Smooth muscle cell (in vitro differentiated cells): ENCODE measurements at regions not wholly inside any gene's neighbourhood (a gene's known extent, or its start where the extent isn't known, plus 50 kb on each side); places are given as distances from the start of the nearest gene placed in this dataset.

Source experiments
- DNase-seq: peaks from one replicate; lab custom pipeline; 2025; ENCODE audit not compliant: unreplicated experiment; lab: John Stamatoyannopoulos, UW
- H2AFZ ChIP-seq: fragments of 200-600 bp; sonication (generic); 2 replicates; pipeline ENCODE4 v1.6.0; 2016; ENCODE audit warnings: antibody characterized with exemption, low read depth, mild to moderate bottlenecking
- H3F3A ChIP-seq: fragments of 200-600 bp; sonication (generic); 2 replicates; pipeline ENCODE4 v1.6.0; 2017; ENCODE audit warnings: antibody characterized with exemption, low read depth
- H3K27ac ChIP-seq: fragments of 200-600 bp; sonication (generic); 2 replicates; pipeline ENCODE4 v1.5.1; 2016; ENCODE audit warnings: low read depth, mild to moderate bottlenecking
- H3K27me3 ChIP-seq: fragments of 200-600 bp; sonication (generic); 2 replicates; pipeline ENCODE4 v1.6.1; 2016; ENCODE audit warnings: low read depth, mild to moderate bottlenecking
- H3K36me3 ChIP-seq: fragments of 200-600 bp; sonication (generic); 2 replicates; pipeline ENCODE4 v1.5.1; 2016; ENCODE audit warnings: low read depth
- H3K4me1 ChIP-seq: fragments of 200-600 bp; sonication (generic); 2 replicates; pipeline ENCODE4 v1.5.1; 2016; ENCODE audit warnings: low read depth
- H3K4me2 ChIP-seq: fragments of 200-600 bp; sonication (generic); 2 replicates; pipeline ENCODE4 v1.6.0; 2016; ENCODE audit warnings: mild to moderate bottlenecking
- H3K4me3 ChIP-seq: fragments of 200-600 bp; sonication (generic); 2 replicates; pipeline ENCODE4 v1.5.1; 2016; ENCODE audit warnings: mild to moderate bottlenecking
- H3K79me2 ChIP-seq: fragments of 200-600 bp; sonication (generic); 2 replicates; pipeline ENCODE4 v1.6.0; 2016; ENCODE audit warnings: low read depth, mild to moderate bottlenecking
- H3K9ac ChIP-seq: fragments of 200-600 bp; sonication (generic); 2 replicates; pipeline ENCODE4 v1.6.0; 2016; ENCODE audit warnings: low read depth
- H3K9me3 ChIP-seq: fragments of 200-600 bp; sonication (generic); replicated peaks from 2 replicates; pipeline ENCODE4 v1.5.1; 2016; ENCODE audit warnings: low read depth
- H4K20me1 ChIP-seq: fragments of 200-600 bp; sonication (generic); 2 replicates; pipeline ENCODE4 v1.6.0; 2016; ENCODE audit warnings: low read depth
- CTCF ChIP-seq: fragments of 200-600 bp; sonication (generic); IDR thresholded peaks from 2 replicates; pipeline ENCODE4 v1.5.1; 2017; ENCODE audit warnings: borderline replicate concordance, mild to moderate bottlenecking, antibody characterized with exemption; ENCODE audit not compliant: insufficient read depth, poor library complexity, severe bottlenecking
- WGBS: methylation state at CpG from one replicate; pipeline ENCODE4 v1.1.7; 2016; ENCODE audit warnings: low lambda C conversion rate; 5-methylcytosine and 5-hydroxymethylcytosine counted together

- no peak for DNase-seq
- no peaks in the 10 kb centered on the region for H3F3A ChIP-seq
Measured at GRCh38 chr5:5062525-5063302, 77.4 kb upstream of the ADAMTS16 start.

DNA sequence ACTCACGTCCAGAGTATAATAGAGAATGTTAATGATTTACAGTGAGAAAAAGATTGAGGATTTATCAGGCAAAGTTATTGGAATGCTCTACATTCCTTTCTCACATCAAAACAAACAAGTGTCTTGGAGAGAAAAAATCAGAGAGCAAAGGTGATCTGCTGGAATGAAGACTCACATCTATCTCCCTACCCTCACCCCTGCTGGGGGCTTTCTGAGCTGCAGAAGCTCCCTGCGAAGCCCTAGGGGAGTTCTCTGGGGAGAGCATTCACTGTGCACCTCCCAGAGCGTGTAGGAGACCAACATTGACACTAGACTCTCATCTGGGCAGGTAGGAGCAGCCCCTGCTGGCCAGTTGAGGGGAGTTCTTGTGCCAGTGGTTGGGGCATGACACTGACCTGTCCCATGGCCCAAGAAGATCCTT, 76.6 kb upstream of the ADAMTS16 start:
- no peak overlapping the region for H3K4me2 ChIP-seq
- no peaks in the 10 kb centered on the region for H3K27me3 ChIP-seq
- no peak for DNase-seq
- TF ChIP-seq CTCF: no peak
- WGBS: 73% methylated on average over 3 of the region's 3 CpGs
- H3K27ac ChIP-seq: no peak overlapping the region
- H4K20me1 ChIP-seq: no peaks in the 10 kb centered on the region
- no peaks in the 10 kb centered on the region for H3K36me3 ChIP-seq
- H3K9me3 ChIP-seq: no peaks in the 10 kb centered on the region
- H3K4me3 ChIP-seq: no peak overlapping the region
- H3K79me2 ChIP-seq: no peaks in the 10 kb centered on the region
- no peaks in the 10 kb centered on the region for H3K4me1 ChIP-seq
- no peaks in the 10 kb centered on the region for H3F3A ChIP-seq
- no peak overlapping the region for H3K9ac ChIP-seq
- no peak overlapping the region for H2AFZ ChIP-seq

More at GRCh38 chr5:5062525-5063302, 77.4 kb upstream of the ADAMTS16 start:
- no peaks in the 10 kb centered on the region for H4K20me1 ChIP-seq
- H3K79me2 ChIP-seq: no peaks in the 10 kb centered on the region
- no peaks in the 10 kb centered on the region for H3K4me1 ChIP-seq
- H2AFZ ChIP-seq: no peak overlapping the region
- no peak overlapping the region for H3K27ac ChIP-seq
- H3K9me3 ChIP-seq: no peaks in the 10 kb centered on the region
- H3K27me3 ChIP-seq: no peaks in the 10 kb centered on the region
- TF ChIP-seq CTCF: no peak
- H3K4me2 ChIP-seq: no peak overlapping the region
- no peak overlapping the region for H3K9ac ChIP-seq
- no peaks in the 10 kb centered on the region for H3K36me3 ChIP-seq
- WGBS: 73% methylated on average over 5 of the region's 5 CpGs
- H3K4me3 ChIP-seq: no peak overlapping the region

DNA sequence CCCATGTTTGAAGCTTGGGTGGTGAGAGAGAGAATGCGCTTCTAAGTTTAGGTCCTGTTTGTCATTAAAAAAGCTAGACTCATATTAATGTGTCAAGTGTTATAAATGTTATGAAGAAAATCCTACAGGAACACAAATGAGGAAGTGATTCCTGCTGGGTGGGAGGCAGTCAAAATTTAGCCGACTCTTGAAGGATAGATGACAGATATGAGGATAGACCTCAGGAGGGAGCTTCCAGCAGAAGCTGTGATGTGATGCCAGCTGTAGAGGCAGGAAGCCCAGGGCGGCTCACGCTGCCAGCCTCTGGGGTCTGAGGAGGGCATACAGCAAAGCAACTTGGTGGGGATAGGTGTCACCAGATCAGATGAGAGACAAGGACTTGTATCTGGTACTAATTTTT, 74.7 kb upstream of the ADAMTS16 start:
- WGBS: 94% methylated on average over 4 of the region's 4 CpGs
- no peak overlapping the region for H2AFZ ChIP-seq
- no peak overlapping the region for H3K9ac ChIP-seq
- H3K27me3 ChIP-seq: no peaks in the 10 kb centered on the region
- H4K20me1 ChIP-seq: no peaks in the 10 kb centered on the region
- no peaks in the 10 kb centered on the region for H3F3A ChIP-seq
- no peak overlapping the region for H3K4me3 ChIP-seq
- no peak overlapping the region for H3K4me2 ChIP-seq
- no peaks in the 10 kb centered on the region for H3K36me3 ChIP-seq
- no peaks in the 10 kb centered on the region for H3K9me3 ChIP-seq
- no peaks in the 10 kb centered on the region for H3K4me1 ChIP-seq
- no peak overlapping the region for H3K27ac ChIP-seq
- H3K79me2 ChIP-seq: no peaks in the 10 kb centered on the region
- DNase-seq: no peak
- no peak for TF ChIP-seq CTCF
